GM23338 (cell line): ENCODE measurements at regions not wholly inside any gene's neighbourhood (a gene's known extent, or its start where the extent isn't known, plus 50 kb on each side); places are given as distances from the start of the nearest gene placed in this dataset.

Source experiments
- CREB1 ChIP-seq: fragments of 250-450 bp; sonication (Bioruptor Pico); IDR thresholded peaks from 2 replicates; pipeline ENCODE4 v1.5.0; 2020; ENCODE audit warnings: low read depth, mild to moderate bottlenecking, moderate library complexity
- CTCF ChIP-seq, 2 experiments: fragments of 200-600 bp in 1 of 2; sonication (generic) in 1 of 2; conservative IDR thresholded peaks; 2 replicates each; pipeline versions ENCODE4 v1.5.1 to v1.6.1; 2016 to 2017; ENCODE audit warnings: antibody characterized with exemption in 2 of 2, low read depth in 2 of 2, mild to moderate bottlenecking in 2 of 2, moderate library complexity in 1 of 2
- ETS1 ChIP-seq: IDR thresholded peaks from 2 replicates; pipeline ENCODE4 v1.6.1; 2016; ENCODE audit warnings: antibody characterized with exemption
- EZH2 ChIP-seq: fragments of 200-600 bp; sonication (generic); IDR thresholded peaks from one replicate; pipeline ENCODE4 v1.8.0; 2017; ENCODE audit warnings: antibody characterized with exemption, mild to moderate bottlenecking, low read depth; ENCODE audit not compliant: unreplicated experiment
- EZH2phosphoT487 ChIP-seq: fragments of 200-600 bp; sonication (generic); IDR thresholded peaks from one replicate; pipeline ENCODE4 v1.8.1; 2018; ENCODE audit warnings: antibody characterized with exemption; ENCODE audit not compliant: unreplicated experiment
- JUNB ChIP-seq: IDR thresholded peaks from one replicate; pipeline ENCODE4 v1.6.1; 2016; ENCODE audit warnings: antibody characterized with exemption; ENCODE audit not compliant: unreplicated experiment
- POLR2AphosphoS5 ChIP-seq: IDR thresholded peaks from 2 replicates; pipeline ENCODE4 v1.6.1; 2016; ENCODE audit warnings: antibody characterized with exemption, low read depth
- REST ChIP-seq: IDR thresholded peaks from one replicate; pipeline ENCODE4 v1.6.1; 2018; ENCODE audit warnings: antibody characterized with exemption; ENCODE audit not compliant: unreplicated experiment
- ZNF114 ChIP-seq: fragments of 250-450 bp; sonication (Bioruptor Pico); IDR thresholded peaks from 2 replicates; pipeline ENCODE4 v1.5.0; 2020; ENCODE audit warnings: mild to moderate bottlenecking, moderate library complexity

- no peak for TF ChIP-seq CTCF (conservative IDR thresholded peaks at IDR 0.05; ENCODE audit: low read depth in 2 of 2)
- TF ChIP-seq EZH2: no peak
- TF ChIP-seq ETS1: no peak
- TF ChIP-seq POLR2AphosphoS5: no peak
- no peak for TF ChIP-seq EZH2phosphoT487
- no peak for TF ChIP-seq ZNF114 (CRISPR knock-in tag)
- no peak for TF ChIP-seq REST
- no peak for TF ChIP-seq CREB1
- no peak for TF ChIP-seq JUNB
These were observed 90.7 kb upstream of the NR3C1 start for GRCh38 chr5:143494162-143494561.
